Mucosa of rectum (tissue), 2 donors: ENCODE measurements at regions not wholly inside any gene's neighbourhood (a gene's known extent, or its start where the extent isn't known, plus 50 kb on each side); places are given as distances from the start of the nearest gene placed in this dataset.

Experiments used
- H3K27ac ChIP-seq, 2 donors: one replicate each; pipeline ENCODE4 v1.7.0; 2013; ENCODE audit warnings: inconsistent platforms in 2 of 2, low read depth in 2 of 2, low read length in 2 of 2
- H3K27me3 ChIP-seq, 2 donors: one replicate each; pipeline ENCODE4 v1.7.0; 2013; ENCODE audit warnings: low read length in 2 of 2; ENCODE audit not compliant: control insufficient read depth in 2 of 2, insufficient read depth in 2 of 2
- H3K36me3 ChIP-seq, 2 donors: one replicate each; pipeline ENCODE4 v1.7.0; 2013; ENCODE audit warnings: low read length in 2 of 2; ENCODE audit not compliant: control insufficient read depth in 2 of 2, insufficient read depth in 2 of 2
- H3K4me1 ChIP-seq, 2 donors: one replicate each; pipeline ENCODE4 v1.7.0; 2013; ENCODE audit warnings: low read length in 2 of 2, mild to moderate bottlenecking in 1 of 2; ENCODE audit not compliant: control insufficient read depth in 2 of 2, insufficient read depth in 2 of 2
- H3K4me3 ChIP-seq, 2 donors: one replicate each; pipeline ENCODE4 v1.7.0; 2013; ENCODE audit warnings: low read length in 2 of 2
- H3K9ac ChIP-seq, 2 donors: one replicate each; pipeline ENCODE4 v1.7.0; 2013; ENCODE audit warnings: low read length in 2 of 2, low read depth in 1 of 2, mild to moderate bottlenecking in 1 of 2
- H3K9me3 ChIP-seq, 2 donors: one replicate each; pipeline ENCODE4 v1.7.0; 2013; ENCODE audit warnings: low read length in 2 of 2; ENCODE audit not compliant: control insufficient read depth in 2 of 2
- donor health status: healthy.
- donor health status: Normal muscosa, but diverticular disease.

DNA sequence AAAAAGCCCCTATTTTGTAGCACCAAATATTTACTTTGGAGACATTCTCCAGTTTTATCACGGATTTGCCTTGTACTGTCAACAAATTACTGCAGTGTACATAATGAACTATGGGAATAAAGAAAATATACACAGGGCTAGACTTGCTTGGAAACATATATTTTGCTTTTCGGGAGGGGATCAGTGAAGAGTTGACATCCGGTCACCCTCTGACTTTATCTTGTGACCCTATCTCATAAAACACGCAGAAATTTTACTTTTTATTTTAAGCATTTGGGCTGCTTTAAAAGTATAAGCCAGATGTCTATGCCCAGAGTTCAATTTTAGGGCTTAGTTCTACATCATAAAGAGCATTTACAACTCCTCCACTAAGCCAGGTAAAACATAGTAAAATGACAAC is 630.7 kb downstream of the TOX3 start:
- Histone ChIP-seq H3K27ac (no peak overlapping the region), H3K4me1 (peaks cover 0 to 3% of the 10 kb centered on the region in 2 donors), H3K4me3 (no peak overlapping the region), H3K9me3 (no peaks in the 10 kb centered on the region), H3K27me3 (no peaks in the 10 kb centered on the region), H3K36me3 (no peaks in the 10 kb centered on the region), H3K9ac (no peak overlapping the region)

DNA sequence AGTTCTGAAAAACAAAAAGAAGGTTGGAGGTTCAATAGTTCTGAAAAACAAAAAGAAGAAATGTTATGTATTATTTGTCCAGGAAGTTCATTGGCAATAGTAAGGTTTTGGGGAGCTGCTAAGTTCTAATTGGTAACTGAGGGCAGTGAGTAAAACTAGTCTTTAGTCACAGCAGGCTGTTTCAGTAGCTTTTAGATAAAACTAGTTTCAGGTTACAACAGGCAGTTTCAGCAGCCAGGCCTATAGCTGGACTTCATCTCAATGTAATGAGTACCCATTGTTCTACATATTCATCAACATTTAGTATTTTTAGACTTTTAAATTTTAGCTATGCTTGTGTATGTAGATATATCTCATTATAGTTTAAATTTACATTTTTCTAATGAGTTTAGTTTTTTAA is 639.3 kb downstream of the TOX3 start:
- Histone ChIP-seq H3K4me3 (no peak overlapping the region), H3K4me1 (no peaks in the 10 kb centered on the region), H3K27me3 (no peaks in the 10 kb centered on the region), H3K27ac (no peak overlapping the region), H3K9me3 (no peaks in the 10 kb centered on the region), H3K36me3 (no peaks in the 10 kb centered on the region), H3K9ac (no peak overlapping the region)

DNA sequence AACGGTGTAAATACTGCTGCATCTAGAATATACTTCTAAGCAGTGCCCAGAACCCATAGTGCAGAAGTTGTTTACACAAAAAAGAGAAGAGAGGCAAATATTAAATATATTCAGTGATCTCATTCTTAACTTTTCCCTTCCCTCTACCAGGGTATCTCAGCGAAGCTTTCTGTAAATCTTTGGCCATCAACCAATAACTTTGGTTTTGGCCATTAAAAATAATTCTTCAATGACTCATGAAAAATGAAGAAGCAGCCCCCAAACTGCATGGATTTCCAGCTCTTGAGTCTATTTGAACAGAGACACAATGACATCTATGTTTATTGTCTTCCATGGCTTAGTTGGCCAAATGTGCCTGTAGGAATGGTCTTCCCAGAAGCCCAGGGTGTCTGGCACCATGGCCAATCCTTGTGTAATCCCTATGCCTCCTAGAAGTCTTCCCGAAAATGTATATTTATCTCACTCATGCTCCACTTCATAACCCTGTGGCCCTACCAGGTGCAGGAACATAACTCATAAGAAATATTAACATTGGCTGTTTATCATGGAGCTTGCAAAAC is 646.6 kb downstream of the TOX3 start:
- no peak overlapping the region for H3K27ac ChIP-seq
- H3K27me3 ChIP-seq, result no peaks in the 10 kb centered on the region
- H3K9ac ChIP-seq, result no peak overlapping the region
- no peaks in the 10 kb centered on the region for H3K4me1 ChIP-seq
- H3K36me3 ChIP-seq, result no peaks in the 10 kb centered on the region
- no peaks in the 10 kb centered on the region for H3K9me3 ChIP-seq
- no peak overlapping the region for H3K4me3 ChIP-seq

DNA sequence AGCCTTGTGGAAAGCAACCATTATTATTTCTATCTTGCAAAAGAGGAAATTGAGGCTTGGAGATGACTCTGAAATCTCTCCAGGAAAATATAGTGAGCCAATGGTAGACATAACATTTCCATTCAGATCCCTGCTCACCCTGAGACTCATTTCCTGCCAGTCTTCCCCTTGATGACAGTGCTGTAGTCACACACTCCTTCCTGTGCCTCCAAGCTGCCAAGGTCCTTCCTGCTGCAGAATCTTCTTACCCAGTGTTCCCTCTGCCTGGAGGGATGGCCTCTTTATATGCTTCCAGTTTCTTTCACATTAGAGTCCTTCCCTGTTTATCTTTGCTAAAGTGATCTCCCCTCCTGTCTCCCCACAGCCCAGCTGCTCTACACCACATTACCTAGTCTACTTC is 648.1 kb downstream of the TOX3 start:
- Histone ChIP-seq H3K27me3 (no peaks in the 10 kb centered on the region), H3K27ac (no peak overlapping the region), H3K9ac (no peak overlapping the region), H3K36me3 (no peaks in the 10 kb centered on the region), H3K9me3 (no peaks in the 10 kb centered on the region), H3K4me1 (no peaks in the 10 kb centered on the region), H3K4me3 (no peak overlapping the region)

DNA sequence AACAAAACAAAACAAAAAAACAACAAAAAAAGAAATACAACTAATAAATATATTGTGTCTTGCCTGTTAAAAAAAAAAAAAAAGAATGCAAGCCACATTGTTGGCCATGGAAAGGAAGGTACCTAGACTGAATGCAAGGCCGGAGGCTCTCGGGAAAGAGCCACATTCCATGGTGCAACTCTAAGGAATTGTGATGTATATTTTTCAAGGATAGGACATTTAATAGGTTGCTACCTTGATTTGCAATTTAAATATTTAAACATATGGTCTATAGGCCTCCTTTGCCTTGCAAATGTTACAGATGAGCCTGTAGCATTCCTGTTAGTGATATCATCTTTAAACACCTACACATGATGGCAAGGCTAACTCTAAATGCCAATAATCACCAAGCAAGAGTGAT is 650.9 kb downstream of the TOX3 start:
- H3K4me1 ChIP-seq, result no peaks in the 10 kb centered on the region
- no peaks in the 10 kb centered on the region for H3K27me3 ChIP-seq
- H3K9me3 ChIP-seq, result no peaks in the 10 kb centered on the region
- H3K27ac ChIP-seq, result no peak overlapping the region
- H3K9ac ChIP-seq, result no peak overlapping the region
- no peaks in the 10 kb centered on the region for H3K36me3 ChIP-seq
- H3K4me3 ChIP-seq, result no peak overlapping the region

DNA sequence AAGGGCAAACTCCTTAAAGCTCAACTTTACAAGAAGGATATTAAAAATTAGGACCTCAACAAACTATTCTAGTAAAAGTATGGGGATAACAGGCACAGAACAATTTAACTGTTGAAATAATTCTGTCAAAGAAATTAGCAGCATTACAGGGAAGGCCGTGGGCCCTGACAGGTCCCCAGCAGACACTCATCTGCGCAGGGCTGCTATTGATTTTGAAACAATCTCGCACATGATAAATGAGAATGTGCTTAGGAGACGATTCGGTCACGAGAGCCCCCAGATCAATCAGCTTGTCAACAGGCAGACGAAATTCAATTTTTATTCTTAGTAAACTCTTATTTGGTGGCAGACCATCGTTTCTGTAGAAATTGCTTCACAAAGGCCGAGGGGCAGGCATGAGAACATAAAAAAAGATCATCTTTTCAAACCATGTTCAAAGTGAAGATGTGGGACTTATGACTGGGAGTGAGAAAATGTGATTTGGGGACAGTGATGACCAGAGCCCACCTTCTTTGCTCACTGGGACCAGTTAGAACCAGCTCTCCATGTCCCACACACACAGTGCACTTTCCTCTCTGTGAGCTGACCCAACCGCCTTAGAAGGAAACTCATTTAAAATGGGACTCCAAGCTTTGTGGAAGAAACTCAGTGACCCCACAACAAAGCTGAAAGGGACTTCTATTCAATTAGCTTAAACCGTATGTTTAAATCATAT is 654.5 kb downstream of the TOX3 start:
- Histone ChIP-seq H3K27ac (no peak overlapping the region), H3K36me3 (no peaks in the 10 kb centered on the region), H3K4me3 (no peak overlapping the region), H3K4me1 (no peaks in the 10 kb centered on the region), H3K9me3 (no peaks in the 10 kb centered on the region), H3K9ac (no peak overlapping the region), H3K27me3 (no peaks in the 10 kb centered on the region)

DNA sequence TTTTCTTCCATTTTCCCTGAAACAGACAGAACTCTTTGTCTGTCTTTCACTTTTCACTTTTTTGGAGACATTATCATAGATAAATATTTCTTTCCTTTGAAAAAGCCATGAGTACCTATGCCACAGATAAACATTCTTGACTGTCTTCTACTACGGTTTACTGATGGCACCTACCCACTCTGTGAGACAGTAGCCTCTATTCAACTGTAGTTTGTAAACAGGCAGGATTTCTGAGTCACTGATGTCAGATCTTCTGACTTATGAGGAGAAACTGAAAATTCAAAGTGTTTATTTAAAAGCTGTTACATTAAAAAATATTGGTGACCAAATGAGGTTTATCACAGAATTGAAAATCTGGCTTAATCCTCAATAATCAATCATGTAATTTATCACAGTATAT is 658.4 kb downstream of the TOX3 start:
- Histone ChIP-seq H3K27me3 (no peaks in the 10 kb centered on the region), H3K36me3 (no peaks in the 10 kb centered on the region), H3K27ac (no peak overlapping the region), H3K9ac (no peak overlapping the region), H3K4me3 (no peak overlapping the region), H3K9me3 (no peaks in the 10 kb centered on the region), H3K4me1 (no peaks in the 10 kb centered on the region)

DNA sequence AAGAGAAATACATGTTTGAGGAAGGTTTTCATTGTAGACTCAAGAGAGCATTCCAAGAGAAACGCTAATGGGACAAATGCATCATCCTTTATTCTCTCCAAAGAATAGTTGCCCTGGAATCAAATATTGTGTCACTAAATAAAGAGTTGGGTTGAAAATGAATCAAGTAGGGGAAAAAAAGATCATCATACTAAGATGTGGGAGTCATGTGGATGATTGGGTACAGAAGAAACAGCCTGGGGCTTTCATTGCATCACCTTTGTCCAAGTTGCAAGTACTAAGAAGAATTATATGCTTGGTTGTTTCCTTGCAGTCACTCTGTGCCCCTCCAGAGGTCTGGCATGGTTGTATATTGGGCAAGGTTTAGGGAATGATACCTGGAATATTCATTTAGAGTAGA is 658.9 kb downstream of the TOX3 start:
- H3K36me3 ChIP-seq, result no peaks in the 10 kb centered on the region
- no peak overlapping the region for H3K9ac ChIP-seq
- H3K4me1 ChIP-seq, result no peaks in the 10 kb centered on the region
- no peaks in the 10 kb centered on the region for H3K9me3 ChIP-seq
- H3K27ac ChIP-seq, result no peak overlapping the region
- no peak overlapping the region for H3K4me3 ChIP-seq
- H3K27me3 ChIP-seq, result no peaks in the 10 kb centered on the region

DNA sequence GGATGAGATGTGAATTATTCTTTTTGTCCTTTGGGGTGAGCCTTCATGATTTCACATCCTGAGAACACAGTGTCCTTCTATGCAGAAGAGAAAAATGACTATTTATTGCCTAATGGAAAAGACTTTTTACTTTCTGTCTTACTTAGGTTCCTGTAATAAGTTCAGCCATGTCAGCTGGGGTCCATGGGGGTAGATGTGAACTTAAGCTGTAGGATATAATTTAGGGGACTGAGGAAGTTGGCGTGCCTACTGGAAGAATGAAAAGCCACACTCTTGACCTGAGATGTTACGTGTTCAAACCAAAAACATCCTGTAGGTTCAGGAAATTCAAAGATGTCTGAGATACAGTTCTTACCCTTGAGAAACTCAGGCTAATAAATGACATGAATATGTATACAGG is 660.5 kb downstream of the TOX3 start:
- no peaks in the 10 kb centered on the region for H3K36me3 ChIP-seq
- H3K9ac ChIP-seq, result no peak overlapping the region
- no peaks in the 10 kb centered on the region for H3K4me1 ChIP-seq
- H3K27ac ChIP-seq, result no peak overlapping the region
- no peaks in the 10 kb centered on the region for H3K9me3 ChIP-seq
- H3K4me3 ChIP-seq, result no peak overlapping the region
- no peaks in the 10 kb centered on the region for H3K27me3 ChIP-seq

DNA sequence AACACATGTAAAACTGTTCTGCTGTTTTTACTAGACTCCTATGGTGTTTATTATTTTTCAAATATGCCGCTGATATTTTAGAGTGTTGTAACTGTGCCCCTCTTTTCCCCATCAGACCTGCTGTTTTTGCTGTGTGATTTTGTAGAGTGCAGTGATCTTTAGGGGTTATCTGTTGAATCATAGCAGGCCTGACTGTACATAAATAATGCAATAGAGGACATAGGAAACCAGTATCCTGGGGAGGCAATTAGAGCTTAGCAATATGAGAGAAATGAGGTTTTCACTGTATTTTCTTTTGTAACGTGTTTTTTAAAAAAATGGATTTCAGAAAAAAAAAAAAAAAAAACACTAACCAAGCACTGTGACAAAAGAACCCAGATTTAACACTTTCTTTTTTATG is 662.2 kb downstream of the TOX3 start:
- H3K27me3 ChIP-seq, result no peaks in the 10 kb centered on the region
- H3K9me3 ChIP-seq, result no peaks in the 10 kb centered on the region
- no peak overlapping the region for H3K27ac ChIP-seq
- H3K4me1 ChIP-seq, result no peaks in the 10 kb centered on the region
- no peak overlapping the region for H3K9ac ChIP-seq
- H3K36me3 ChIP-seq, result no peaks in the 10 kb centered on the region
- H3K4me3 ChIP-seq, result no peak overlapping the region
